NCI-H226 (cell line): ENCODE measurements at regions not wholly inside any gene's neighbourhood (a gene's known extent, or its start where the extent isn't known, plus 50 kb on each side); places are given as distances from the start of the nearest gene placed in this dataset.
"Not testable (repeated sequence)": the region's sequence is repeated elsewhere in the genome, so short reads cannot be mapped to it uniquely, and the experiment has no call there.

ENCODE experiments used
- DNase-seq: peaks from one replicate; pipeline ENCODE4 v3.0.0-alpha.2; 2015

DNA sequence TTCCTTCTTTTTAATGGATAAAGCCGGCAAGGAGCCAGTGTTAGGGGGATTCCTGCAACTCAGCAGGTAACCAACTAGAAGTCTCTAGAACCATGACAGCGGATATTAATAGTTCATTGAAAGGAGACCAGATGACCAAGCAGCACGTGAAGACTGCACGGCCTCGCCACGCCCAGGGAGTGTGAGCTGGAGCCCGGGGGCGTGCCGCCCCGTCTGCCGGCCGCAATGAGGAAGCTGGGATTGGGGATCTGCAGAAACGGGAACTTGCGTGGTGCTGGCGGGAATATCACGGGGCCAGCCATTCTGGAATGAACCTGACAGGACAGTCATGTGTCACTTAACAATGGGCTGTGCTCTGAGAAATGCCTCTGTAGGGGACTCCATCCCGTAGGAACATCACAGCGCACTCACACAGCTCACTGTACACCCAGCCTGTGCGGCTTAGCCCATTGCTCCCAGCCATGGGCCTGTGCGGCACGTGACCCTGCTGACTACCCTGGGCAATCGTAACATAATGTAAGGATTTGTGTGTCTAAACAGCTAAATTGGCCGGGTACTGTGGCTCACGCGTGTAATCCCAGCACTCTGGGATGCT, 4092.8 kb upstream of the TPTE start:
- DNase-seq: not testable (repeated sequence)

DNA sequence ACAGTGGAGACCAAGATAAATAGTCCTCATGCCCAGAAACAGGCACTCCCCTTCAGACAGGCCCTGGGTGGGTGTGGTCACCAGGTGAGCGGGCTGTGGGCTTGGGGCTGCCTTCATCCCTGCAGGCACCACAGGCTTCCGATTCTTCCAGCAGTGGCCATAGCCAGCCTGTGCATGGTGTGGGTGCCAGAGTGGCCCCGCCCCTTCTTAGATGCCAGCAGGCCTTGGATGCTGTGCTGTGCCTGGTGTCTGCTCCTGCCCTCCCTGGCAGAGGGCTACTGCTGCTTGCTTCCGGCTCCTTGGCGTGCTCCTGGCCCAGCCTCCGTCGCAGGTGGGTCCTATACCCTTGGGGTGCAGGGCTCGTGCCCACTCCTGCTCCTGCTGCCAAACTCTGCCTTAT, 4091.5 kb upstream of the TPTE start:
- not testable (repeated sequence) for DNase-seq

DNA sequence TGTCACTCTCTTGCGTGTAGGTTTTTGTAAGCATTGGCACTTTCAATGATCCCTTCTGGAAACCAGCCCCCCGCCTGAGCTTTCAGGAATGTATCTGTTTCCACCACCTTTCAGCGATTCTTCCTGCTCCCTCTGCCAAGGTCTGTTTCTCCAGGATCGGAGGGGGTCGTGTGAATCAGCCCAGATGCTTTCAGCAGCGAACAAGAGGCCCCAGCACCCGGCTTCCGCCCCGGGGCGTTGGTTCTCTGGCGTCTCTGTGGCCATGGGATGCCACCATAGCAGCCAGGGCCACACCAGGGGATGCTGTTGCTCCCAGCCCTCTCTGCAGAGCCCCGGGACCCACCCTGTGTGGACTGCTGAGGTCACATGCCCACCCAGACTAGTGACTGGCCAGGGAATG, 4088.2 kb upstream of the TPTE start:
- not testable (repeated sequence) for DNase-seq

DNA sequence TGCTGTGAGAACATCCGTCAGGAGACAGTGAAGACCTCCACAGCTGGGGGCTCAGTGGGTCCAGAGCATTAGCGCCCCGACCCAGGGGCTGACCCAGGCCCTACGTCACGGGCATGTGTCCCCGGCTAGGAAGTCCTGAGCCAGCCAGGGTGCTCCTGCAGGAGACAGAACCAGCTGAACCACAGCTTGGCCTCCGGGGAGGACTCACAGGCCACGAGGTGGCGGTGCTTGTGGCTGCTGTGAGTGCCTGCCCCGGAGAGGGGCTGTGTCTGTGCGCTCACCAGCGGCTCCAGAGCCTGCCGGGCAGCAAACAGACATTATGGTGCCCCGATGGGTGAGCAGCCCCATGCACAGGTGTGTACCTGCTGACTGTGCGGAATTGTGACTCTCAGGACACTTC, 4085.2 kb upstream of the TPTE start:
- DNase-seq: not testable (repeated sequence)

DNA sequence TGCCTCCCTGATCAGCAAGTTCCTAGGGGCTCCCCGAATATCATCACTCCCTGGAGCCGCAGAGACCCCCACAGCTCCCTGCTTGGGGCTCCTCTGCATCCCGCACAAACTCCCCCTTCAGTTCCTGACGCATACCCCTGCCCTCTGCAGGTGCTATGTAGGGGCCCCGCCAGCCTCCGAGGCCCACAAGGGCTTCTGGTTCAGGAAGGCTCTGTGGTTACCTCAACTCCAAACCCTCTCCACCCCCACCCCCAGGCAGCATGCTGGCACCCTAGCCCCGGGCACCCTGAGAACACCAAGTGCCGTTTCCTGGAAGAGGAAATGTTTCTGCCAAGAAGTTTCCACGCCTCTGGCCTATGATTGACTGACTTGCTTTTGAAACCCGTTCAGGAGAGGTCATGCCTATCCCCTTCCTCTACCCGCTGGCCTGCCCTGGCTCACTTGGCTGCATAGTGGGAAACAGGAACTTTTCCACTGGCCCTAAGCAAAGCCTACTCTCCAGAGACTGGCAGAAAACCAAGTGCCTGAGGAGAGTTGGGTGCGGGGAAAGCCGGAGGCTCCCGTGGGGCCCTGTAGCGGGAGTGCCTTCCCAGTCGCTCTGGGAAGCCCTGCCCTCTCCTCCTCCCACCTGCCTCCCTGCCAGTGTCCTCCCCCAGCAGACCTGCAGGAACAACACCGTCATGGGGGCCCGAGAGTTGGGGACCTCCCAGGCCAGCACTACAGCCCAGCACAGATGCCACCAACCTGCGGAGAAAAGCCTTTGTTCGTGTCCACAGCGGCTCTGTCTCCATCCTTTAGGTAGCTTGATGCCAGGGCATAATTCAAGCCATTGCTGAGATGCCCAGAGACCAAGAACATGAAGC, 4084.2 kb upstream of the TPTE start:
- not testable (repeated sequence) for DNase-seq

DNA sequence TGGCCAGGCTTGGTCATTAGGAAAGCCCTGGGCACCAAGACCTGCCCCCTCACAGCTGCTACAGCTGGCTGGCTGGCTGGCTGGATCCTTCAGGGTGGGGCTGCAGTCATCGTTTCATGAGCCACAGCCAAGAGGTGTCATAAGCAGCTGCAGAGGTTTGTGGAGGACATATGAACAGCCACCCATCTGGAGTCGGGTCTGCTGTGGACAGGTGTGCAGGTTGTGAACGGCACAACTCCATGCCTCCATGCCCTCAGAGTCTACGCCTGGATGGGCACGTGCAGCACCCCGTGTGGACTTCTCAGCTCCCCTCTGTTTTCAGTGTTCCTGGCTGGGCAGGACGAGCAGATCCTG, 4083.6 kb upstream of the TPTE start:
- DNase-seq: not testable (repeated sequence)

DNA sequence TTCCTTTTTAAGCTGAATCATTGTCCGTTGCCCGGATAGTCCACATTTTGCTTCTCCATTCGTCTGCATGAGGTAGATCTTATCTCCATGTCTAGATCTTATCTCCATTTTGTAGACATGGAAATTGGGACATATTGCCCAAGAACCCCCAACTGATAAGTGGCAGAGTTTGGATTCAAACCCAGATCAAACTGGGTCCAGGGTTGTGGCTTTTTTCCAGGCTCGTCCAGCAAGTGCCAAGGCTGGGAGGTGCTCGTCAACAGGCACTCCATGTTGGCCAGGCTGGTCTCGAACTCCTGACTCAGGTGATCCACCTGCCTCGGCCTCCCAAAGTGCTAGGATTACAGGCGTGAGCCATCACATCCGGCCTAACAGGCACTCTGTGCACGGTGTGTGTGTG, 4082.3 kb upstream of the TPTE start:
- not testable (repeated sequence) for DNase-seq

DNA sequence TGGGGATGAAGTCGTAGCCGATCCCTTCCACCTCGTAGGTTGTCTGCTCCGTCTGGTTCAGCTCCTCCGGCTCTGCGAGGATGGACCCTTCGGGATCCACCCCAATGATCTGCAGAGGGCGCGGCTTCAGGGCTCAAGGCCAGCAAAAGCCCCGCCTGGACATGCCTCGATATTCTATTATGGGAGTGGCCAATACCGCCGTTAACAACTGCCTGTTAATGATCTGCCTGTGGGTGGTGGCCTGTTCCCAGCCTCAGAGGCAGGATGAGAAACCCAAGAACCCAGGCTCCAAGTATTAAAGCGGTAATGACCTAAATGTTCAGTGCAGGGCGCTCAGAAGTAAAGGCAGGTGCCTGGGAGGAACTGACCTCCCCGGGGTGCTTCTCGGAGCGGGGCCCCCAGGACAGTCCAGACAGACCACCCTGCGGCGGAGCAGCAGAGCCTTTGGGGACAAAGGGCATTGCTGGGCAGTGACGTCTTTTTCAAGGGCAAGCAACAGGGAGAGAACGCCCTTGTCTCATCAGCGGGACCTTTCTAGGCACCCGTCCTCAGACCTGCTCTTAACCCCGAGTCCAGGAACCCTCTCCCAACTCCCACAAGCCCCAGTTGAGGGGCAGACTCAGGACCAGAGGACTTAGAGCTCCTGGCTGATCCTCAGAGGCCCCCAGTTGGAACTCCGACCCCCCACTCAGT, 4066.6 kb upstream of the TPTE start:
- not testable (repeated sequence) for DNase-seq

DNA sequence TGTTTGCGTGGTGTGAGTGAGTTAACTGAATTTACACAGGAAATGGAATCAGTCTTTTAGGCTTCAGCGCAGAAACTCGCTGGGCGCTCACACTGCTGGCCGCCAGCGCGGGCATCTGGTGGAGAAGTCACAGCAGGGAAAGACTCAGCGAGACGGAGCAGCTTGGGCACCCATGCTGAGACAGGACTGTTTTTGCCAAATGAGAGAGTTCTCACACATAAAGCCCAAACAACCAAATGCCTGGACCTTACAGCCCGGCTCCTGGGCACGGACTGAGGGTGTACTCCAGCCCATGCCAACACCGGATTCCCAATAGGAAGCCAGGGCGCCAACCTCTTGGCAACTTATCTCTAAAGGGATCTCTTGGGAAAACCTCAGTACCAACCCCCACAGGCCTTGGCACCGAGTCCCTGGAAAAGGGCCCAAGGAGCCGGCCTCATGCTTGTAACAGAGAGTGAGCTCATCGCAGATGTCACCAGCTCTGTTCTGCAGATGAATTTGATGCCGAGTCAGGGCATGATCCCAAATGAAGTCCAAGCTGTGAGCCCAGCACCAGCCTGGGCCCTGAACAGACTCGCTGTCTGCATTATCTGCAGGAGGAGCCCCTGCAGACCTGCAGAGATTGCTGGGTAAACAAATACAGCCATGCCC, 4065.2 kb upstream of the TPTE start:
- DNase-seq: not testable (repeated sequence)

DNA sequence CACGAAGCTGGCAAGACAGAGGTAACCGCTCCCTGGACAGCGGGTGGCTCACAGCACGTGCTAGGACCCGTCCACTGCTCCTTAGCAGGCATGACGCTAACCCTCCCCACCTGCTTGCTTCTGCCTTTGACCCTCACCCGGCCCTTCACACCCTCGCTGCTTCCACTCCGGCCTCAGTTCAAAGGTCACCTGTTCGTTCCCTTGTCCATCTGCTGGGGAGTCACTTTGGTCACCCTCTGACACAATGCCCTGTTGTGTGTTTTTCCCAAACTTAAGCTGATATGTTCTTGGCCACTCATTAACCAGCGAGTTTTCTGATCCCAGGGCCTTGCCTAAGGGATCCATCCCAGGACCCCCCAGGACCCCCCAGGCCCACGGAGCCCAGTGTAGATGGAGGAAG, 4061.6 kb upstream of the TPTE start:
- DNase-seq: not testable (repeated sequence)

DNA sequence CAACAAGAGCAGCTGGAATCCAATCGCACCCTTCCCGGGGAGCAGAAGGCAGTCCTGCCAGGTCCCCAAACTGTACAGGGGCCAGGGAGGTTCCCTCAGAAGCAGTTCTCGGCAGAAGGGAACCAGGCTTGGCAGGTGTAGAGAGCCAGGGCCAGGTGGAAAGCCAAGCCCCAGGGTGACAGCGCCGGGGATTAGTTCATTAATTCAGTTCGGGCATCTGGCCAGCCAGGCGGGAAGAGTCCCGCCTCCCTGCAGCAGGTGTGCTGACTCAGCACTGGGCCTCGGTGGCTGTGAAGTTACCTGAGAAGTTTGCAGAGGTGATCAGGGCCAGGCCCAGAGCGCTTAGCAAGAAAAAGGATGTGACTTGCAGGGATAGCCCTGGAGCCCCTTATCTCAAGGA, 4060.0 kb upstream of the TPTE start:
- DNase-seq: not testable (repeated sequence)

DNA sequence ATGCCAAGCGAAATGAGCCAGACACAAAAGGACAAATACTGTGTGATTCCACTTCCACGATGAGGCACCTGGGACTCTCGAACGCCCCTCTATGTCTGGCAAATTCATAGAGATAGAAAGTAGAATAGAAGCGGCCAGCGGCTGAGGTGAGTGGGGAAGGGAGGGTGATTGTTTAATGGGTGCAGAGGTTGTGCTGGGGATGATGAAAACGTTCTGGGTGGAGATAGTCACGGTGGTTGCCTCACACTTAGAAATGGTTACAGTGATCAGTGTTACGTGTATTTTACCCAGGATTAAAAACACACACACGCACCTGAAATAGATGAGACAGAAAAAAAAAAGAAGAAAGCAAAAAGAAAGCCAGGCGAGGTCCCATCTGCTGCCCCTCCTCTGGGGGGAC, 4057.0 kb upstream of the TPTE start:
- not testable (repeated sequence) for DNase-seq

DNA sequence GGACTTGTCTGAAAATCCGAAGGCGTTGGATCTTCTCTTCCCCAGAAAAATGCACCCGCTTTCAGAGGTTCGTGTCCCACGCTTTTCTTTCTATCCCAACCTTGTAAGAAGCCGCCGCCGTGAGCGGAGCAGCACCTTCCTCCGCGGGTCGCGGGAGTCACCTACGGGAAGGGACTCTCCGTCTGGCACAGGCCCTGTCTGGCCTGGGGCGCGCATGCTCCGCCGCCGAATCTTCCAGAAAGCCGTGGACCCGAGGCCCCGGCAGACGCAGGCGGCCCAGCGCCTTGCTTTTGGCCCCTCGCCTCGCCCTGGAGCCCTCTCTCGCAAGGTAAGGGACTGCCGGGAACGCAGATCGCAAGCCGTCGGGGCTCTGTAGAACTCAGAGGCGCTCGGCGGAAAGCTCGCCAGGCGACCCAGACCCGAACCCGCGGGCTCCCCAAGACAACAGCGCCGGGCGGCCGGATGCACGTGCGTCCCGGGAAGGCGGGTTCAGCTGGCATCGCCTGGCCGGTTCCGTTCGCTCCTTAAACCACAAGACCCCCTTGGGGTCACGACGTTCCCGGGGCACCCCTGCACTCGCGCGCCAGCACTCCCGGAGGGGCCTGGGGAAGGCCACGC, 4055.2 kb upstream of the TPTE start:
- DNase-seq: not testable (repeated sequence)

DNA sequence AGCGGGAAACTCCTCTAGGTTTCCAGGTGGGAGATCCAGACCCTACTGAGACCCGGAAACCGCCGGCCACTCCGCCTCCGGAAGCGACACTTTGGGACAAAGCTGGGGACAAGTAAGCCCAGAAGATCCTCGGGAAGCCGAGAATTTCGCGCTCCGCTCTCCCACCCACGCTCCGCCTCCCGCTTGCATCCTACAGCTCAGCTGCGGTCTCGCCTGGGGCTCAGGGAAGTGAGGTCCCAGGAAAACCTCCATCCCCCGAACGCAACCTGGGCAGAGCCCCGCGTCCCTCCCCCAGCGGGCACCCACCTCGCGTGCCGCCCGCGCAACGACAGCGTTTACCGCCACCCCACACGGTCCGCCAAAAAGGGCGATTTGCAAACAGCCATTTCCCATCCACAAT, 4054.7 kb upstream of the TPTE start:
- DNase-seq: not testable (repeated sequence)

DNA sequence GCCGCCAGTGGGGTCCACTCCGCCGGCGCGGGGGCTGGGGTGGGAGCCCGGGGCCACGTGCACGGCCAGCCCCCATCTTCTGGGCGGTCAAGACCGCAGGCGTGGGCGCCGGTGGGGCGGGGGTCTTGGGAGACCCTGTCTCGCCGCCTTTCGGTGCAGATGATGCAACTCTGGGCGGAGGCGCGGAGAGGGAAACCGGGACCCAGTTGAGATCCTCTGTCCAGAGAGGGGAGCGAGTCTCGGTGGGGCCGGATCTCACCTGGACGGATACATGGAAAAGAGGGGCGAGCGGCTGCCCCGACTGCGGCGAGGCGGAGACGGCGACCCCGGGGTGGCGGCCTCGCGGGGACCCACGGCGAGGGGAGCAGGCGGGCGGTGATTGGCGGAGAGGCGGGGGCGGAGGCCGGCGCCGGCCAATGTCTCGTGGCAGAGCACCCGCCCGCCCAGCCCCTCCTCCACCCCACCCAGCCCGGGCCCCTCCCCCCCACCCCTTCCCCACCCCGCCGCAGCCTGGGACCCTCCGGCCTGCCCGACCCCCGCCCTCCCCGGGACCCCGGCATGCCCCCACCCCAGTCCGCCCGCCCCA, 4054.1 kb upstream of the TPTE start:
- not testable (repeated sequence) for DNase-seq

DNA sequence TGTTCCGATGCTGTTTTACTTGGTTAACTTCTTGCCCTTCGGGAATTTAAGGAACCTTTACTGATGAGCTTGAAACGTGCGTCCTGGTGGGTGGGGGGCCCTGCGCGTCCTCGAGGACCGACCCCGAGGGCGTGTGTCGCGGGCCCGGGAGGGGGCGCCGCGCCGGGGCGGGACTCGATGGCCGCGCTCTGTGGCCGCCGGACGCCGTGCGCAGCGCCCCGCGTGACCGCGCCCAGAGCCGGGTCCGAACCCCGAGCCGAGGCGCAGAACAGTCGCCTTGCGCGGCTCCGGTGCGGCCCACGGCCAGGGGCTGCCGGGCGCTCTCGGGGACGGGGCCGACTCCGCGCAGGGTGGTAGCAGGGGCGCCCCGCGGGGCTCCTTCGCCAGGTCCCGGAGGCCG, 4053.5 kb upstream of the TPTE start:
- not testable (repeated sequence) for DNase-seq

DNA sequence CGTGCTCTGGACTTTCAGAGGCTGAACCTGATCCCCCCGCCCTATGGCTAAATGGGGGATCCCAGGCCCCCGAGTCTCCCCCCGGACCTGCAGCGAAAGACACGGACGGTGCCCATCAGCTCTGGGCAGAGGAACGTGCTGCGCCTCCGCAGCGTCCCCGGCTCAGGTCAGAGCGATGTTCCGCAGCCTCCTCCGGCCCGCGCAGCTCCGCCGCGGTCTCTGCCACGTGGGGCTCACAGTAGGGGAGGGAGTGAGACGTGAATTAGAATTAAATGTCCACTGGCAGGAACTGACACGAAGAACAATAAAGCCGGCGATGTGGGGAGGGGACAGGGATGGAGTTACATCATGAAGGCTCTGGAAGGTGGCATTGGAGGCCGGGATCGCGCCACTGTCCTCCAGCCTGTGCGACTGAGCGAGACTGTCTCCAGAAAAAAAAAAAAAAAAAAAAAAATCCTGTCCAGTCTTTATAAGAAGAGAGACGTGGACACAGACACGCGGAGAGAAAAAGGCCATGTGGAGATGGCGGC, 4053.0 kb upstream of the TPTE start:
- DNase-seq: not testable (repeated sequence)

DNA sequence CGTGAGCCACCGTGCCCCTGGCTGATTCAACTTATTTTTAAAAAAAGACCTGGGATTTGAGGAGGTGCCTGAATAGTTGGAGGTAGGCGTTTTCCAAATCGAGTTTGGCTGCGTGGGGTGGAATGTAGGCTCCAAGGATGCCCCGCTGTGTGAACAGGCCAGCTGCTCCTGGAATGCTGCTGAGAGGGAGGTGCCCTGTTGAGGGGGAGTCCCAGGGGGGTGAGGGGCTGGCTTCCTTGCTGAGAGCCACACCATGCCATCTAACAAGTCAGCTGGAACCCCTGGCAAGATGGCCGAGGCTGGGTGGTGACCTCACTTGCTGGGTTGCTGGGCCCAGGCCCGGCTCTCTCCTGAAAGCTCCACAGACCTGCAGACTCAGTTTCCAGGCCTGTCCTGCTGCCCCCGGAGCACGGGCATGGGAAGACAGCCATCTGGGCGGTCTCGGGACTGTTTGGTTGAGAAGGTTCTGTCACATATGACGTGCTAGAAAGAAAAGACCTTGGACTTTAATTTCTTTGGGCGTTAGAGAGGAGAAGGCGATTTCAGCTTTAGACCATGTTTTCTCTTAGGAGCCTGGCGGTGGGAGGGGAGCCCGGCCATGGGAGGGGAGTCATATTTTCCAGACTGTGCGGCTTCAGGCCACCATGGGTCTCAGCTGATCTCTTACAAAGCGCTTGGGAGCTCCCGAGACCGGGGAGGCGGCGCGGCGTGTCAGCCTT, 4047.0 kb upstream of the TPTE start:
- DNase-seq: not testable (repeated sequence)

DNA sequence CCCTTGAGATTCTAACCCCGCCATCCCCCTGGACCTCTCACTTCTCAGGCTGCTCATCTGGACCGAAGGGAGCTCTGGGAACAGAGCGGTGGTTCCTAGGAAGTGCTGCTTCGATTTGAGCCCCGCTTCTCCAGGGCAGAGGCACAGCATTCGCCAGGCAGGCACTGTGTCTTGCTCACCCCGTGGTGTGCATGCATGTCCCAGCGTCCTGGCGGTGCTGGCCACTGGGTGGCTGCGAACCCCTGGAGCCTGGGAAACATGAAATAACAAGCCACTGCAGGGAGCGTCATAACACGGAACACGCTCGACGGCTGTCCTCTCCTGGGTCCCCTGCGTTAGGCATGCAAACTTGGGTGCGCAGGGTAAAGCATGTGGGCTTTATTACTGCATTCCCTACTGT, 4040.3 kb upstream of the TPTE start:
- not testable (repeated sequence) for DNase-seq

DNA sequence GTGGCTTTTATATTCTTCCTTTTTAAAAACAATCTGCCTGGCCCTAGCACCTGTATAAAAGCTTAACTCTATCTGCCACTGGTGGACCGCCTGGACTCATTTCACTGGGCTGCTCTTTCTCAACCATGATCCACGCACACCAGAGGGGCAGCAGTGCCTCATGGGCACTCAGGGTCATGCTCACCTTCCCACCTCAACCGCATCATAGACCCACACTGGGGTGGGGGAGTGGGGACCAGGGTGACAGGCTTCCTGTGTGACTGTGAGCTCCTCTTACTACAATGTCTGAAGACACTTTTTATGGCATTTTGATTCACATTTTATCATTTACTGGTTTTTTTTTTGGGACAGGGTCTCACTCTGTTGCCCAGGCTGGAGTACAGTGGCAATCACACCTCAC, 4038.8 kb upstream of the TPTE start:
- not testable (repeated sequence) for DNase-seq

DNA sequence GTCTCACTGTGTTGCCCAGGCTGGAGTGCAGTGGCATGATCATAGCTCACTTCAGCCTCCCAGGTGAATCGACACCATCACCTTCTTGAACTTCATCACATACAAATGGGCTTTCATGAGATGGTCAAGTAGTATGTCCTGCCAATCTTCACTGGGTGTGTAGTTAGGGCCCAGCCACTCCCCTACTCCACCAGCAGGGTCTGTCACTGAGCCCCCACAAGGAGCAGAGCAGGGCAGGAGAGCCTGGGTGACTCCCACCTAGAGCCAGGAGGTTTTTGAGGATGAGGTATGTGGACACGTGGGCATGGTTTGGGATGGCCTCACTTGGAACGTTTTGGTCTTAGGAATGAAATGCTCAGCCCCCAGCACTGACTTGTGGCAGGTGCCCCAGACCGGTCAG, 4037.7 kb upstream of the TPTE start:
- not testable (repeated sequence) for DNase-seq
